GM23248 (cell line): ENCODE measurements at regions not wholly inside any gene's neighbourhood (a gene's known extent, or its start where the extent isn't known, plus 50 kb on each side); places are given as distances from the start of the nearest gene placed in this dataset.

Experiments
- DNase-seq: peaks from one replicate; pipeline ENCODE4 v3.0.0-alpha.2; 2015
- H2AFZ ChIP-seq: fragments of 200-600 bp; sonication (generic); 2 replicates; pipeline ENCODE4 v1.6.1; 2016; ENCODE audit warnings: antibody characterized with exemption
- H3F3A ChIP-seq: fragments of 200-600 bp; sonication (generic); 2 replicates; pipeline ENCODE4 v1.6.1; 2016; ENCODE audit warnings: mild to moderate bottlenecking, antibody characterized with exemption, mixed run types; ENCODE audit not compliant: insufficient read depth
- H3K27ac ChIP-seq: fragments of 200-600 bp; sonication (generic); 2 replicates; pipeline ENCODE4 v1.5.1; 2016; ENCODE audit warnings: mild to moderate bottlenecking
- H3K27me3 ChIP-seq: fragments of 200-600 bp; sonication (generic); replicated peaks from 2 replicates; pipeline ENCODE4 v1.6.1; 2016; ENCODE audit warnings: mild to moderate bottlenecking; ENCODE audit not compliant: insufficient read depth
- H3K36me3 ChIP-seq: fragments of 200-600 bp; sonication (generic); 2 replicates; pipeline ENCODE4 v1.6.1; 2016; ENCODE audit warnings: low read depth, mild to moderate bottlenecking
- H3K4me1 ChIP-seq: fragments of 200-600 bp; sonication (generic); 2 replicates; pipeline ENCODE4 v1.6.1; 2016; ENCODE audit warnings: mild to moderate bottlenecking; ENCODE audit not compliant: insufficient read depth
- H3K4me2 ChIP-seq: fragments of 200-600 bp; sonication (generic); one replicate; pipeline ENCODE4 v1.6.1; 2016; ENCODE audit warnings: mild to moderate bottlenecking; ENCODE audit not compliant: unreplicated experiment
- H3K4me3 ChIP-seq: fragments of 200-600 bp; sonication (generic); 2 replicates; pipeline ENCODE4 v1.5.1; 2016; ENCODE audit warnings: mild to moderate bottlenecking
- H3K79me2 ChIP-seq: fragments of 200-600 bp; sonication (generic); 2 replicates; pipeline ENCODE4 v1.6.1; 2016; ENCODE audit warnings: mild to moderate bottlenecking; ENCODE audit not compliant: insufficient read depth
- H3K9ac ChIP-seq: fragments of 200-600 bp; sonication (generic); 2 replicates; pipeline ENCODE4 v1.6.1; 2016; ENCODE audit warnings: mild to moderate bottlenecking
- H3K9me2 ChIP-seq: fragments of 200-600 bp; sonication (generic); 2 replicates; pipeline ENCODE4 v1.6.1; 2016; ENCODE audit warnings: mixed run types, mild to moderate bottlenecking, moderate library complexity; ENCODE audit not compliant: insufficient read depth
- H3K9me3 ChIP-seq: fragments of 200-600 bp; sonication (generic); one replicate; pipeline ENCODE4 v1.6.1; 2017; ENCODE audit warnings: low read depth
- H4K20me1 ChIP-seq: fragments of 200-600 bp; sonication (generic); 2 replicates; pipeline ENCODE4 v1.6.0; 2016; ENCODE audit not compliant: insufficient read depth
- EZH2 ChIP-seq: fragments of 200-600 bp; sonication (generic); IDR thresholded peaks from 2 replicates; pipeline ENCODE4 v1.6.1; 2018; ENCODE audit warnings: antibody characterized with exemption, mild to moderate bottlenecking; ENCODE audit not compliant: insufficient read depth, poor library complexity, severe bottlenecking
- EZH2phosphoT487 ChIP-seq: fragments of 200-600 bp; sonication (generic); IDR thresholded peaks from 2 replicates; pipeline ENCODE4 v1.6.1; 2018; ENCODE audit warnings: antibody characterized with exemption, moderate library complexity, mild to moderate bottlenecking, low read depth; ENCODE audit not compliant: insufficient read depth
- WGBS, 2 experiments: methylation state at CpG; one replicate each; pipeline ENCODE4 v1.1.6; 2015 to 2017; ENCODE audit warnings: low lambda C conversion rate in 2 of 2, low coverage in 1 of 2; ENCODE audit errors: missing lambda C conversion rate in 2 of 2; 5-methylcytosine and 5-hydroxymethylcytosine counted together
- in situ Hi-C: fragments of 300-500 bp; cut with MboI; formaldehyde crosslinking; loops from 2 replicates; pipeline ENCODE4 v1.15.0; 2020

GRCh38 chr17:65455972-65456343, 105.5 kb downstream of the AXIN2 start:
- no peaks in the 10 kb centered on the region for H3K9me2 ChIP-seq
- no peaks in the 10 kb centered on the region for H3K9me3 ChIP-seq
- no peak overlapping the region for H3K27ac ChIP-seq
- no peaks in the 10 kb centered on the region for H3K4me1 ChIP-seq
- H3K27me3 ChIP-seq, result no peaks in the 10 kb centered on the region; the same call in 1 of the 2 replicates
- no peaks in the 10 kb centered on the region for H3F3A ChIP-seq
- no peak overlapping the region for H3K4me3 ChIP-seq
- H3K36me3 ChIP-seq, result no peaks in the 10 kb centered on the region
- TF ChIP-seq EZH2 (no peak), EZH2phosphoT487 (no peak)
- H3K4me2 ChIP-seq, result no peak overlapping the region
- WGBS, 2 experiments, result 56 to 62% methylated on average over 7 of the region's 7 CpGs
- no peak overlapping the region for H2AFZ ChIP-seq
- no peaks in the 10 kb centered on the region for H3K79me2 ChIP-seq
- no peaks in the 10 kb centered on the region for H4K20me1 ChIP-seq
- no peak overlapping the region for H3K9ac ChIP-seq
- DNase-seq, result no peak
- in situ Hi-C loops, result no loop called here

- in situ Hi-C loops, result no loop called here
Observed at GRCh38 chr17:65455154-65455971, 106.1 kb downstream of the AXIN2 start.

DNA sequence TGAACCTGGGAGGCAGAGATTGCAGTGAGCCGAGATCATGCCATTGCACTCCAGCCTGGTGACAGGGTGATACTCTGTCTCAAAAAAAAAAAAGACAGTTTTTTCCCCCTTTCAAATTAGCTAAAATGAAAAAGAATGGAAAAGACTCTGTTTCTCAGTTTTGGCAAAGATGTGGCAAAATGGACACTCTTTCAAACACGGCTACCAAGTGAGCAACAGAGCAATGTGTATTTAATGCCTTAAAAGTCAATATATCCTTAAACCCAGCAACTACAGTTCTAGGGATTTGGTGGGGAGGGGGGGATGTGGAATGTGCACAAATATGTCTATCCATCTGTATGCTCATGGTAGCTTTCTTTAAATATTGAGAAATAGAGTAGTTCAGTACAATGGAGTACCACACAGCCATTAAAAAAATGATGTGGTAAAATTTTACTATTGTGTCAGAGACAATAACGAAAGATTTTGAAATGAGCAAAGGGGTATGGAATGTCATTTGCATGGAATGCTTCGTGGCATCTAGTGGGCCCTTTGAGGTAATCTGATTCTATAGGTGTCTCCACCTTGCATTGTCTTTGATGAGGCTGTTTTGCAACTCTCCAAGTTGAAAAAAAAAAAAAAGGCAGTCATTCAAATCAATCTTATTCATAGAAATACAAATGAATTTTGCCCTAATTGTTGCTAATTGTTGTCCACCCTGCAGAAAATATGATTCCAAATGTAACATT, 108.1 kb downstream of the AXIN2 start:
- Histone ChIP-seq H2AFZ (no peak overlapping the region), H3K4me3 (no peak overlapping the region), H3F3A (no peaks in the 10 kb centered on the region), H3K36me3 (no peaks in the 10 kb centered on the region), H3K9me3 (no peaks in the 10 kb centered on the region), H3K9ac (no peak overlapping the region), H3K4me1 (no peaks in the 10 kb centered on the region), H3K9me2 (no peaks in the 10 kb centered on the region), H3K27me3 (peaks cover 14% of the 10 kb centered on the region; the same call in 1 of the 2 replicates), H4K20me1 (no peaks in the 10 kb centered on the region), H3K4me2 (no peak overlapping the region), H3K79me2 (no peaks in the 10 kb centered on the region), H3K27ac (no peak overlapping the region)
- no peak for DNase-seq
- WGBS, 2 experiments, result 72 to 75% methylated on average over 4 of the region's 4 CpGs
- in situ Hi-C loops, result no loop called here
- TF ChIP-seq EZH2 (no peak), EZH2phosphoT487 (no peak)

More at GRCh38 chr17:65455154-65455971, 106.1 kb downstream of the AXIN2 start:
- H3K27me3 ChIP-seq, result no peaks in the 10 kb centered on the region; the same call in 1 of the 2 replicates
- no peak overlapping the region for H2AFZ ChIP-seq
- H3K9me3 ChIP-seq, result no peaks in the 10 kb centered on the region
- H3K4me1 ChIP-seq, result no peaks in the 10 kb centered on the region
- no peaks in the 10 kb centered on the region for H3K79me2 ChIP-seq
- H4K20me1 ChIP-seq, result no peaks in the 10 kb centered on the region
- TF ChIP-seq EZH2phosphoT487, result no peak
- no peak for TF ChIP-seq EZH2
- H3K4me2 ChIP-seq, result no peak overlapping the region
- no peaks in the 10 kb centered on the region for H3K36me3 ChIP-seq
- no peaks in the 10 kb centered on the region for H3K9me2 ChIP-seq
- WGBS, 2 experiments, result 75 to 80% methylated on average over 11 of the region's 11 CpGs
- H3K27ac ChIP-seq, result no peak overlapping the region
- H3K9ac ChIP-seq, result no peak overlapping the region
- no peaks in the 10 kb centered on the region for H3F3A ChIP-seq
- DNase-seq, result no peak
- H3K4me3 ChIP-seq, result no peak overlapping the region

GRCh38 chr17:65449495-65449894, 112.0 kb downstream of the AXIN2 start:
- TF ChIP-seq EZH2phosphoT487 (no peak), EZH2 (no peak)
- no peaks in the 10 kb centered on the region for H3K36me3 ChIP-seq
- no peaks in the 10 kb centered on the region for H3K79me2 ChIP-seq
- in situ Hi-C loops, result no loop called here
- peaks cover 47% of the 10 kb centered on the region for H3K27me3 ChIP-seq
- H2AFZ ChIP-seq, result no peak overlapping the region
- no peaks in the 10 kb centered on the region for H3K9me2 ChIP-seq
- no peaks in the 10 kb centered on the region for H3K4me1 ChIP-seq
- H3F3A ChIP-seq, result no peaks in the 10 kb centered on the region
- no peaks in the 10 kb centered on the region for H4K20me1 ChIP-seq
- H3K4me3 ChIP-seq, result no peak overlapping the region
- DNase-seq, result no peak
- no peaks in the 10 kb centered on the region for H3K9me3 ChIP-seq
- no peak overlapping the region for H3K27ac ChIP-seq
- H3K9ac ChIP-seq, result no peak overlapping the region
- WGBS, 2 experiments, result 77 to 83% methylated on average over 4 of the region's 4 CpGs
- H3K4me2 ChIP-seq, result no peak overlapping the region
